ENCODE measurements at regions not wholly inside any gene's neighbourhood (a gene's known extent, or its start where the extent isn't known, plus 50 kb on each side); places are given as distances from the start of the nearest gene placed in this dataset.

GRCh38 chr2:37581433-37581832, 90.0 kb downstream of the CDC42EP3 start:
- TF ChIP-seq EZH2 (IDR thresholded peaks at IDR 0.05; ENCODE audit: borderline replicate concordance, insufficient read depth, low read length, poor library complexity, severe bottlenecking), result no peak
- TF ChIP-seq SMC3 (conservative IDR thresholded peaks at IDR 0.05; ENCODE audit: poor library complexity), result no peak
- no peak for TF ChIP-seq CTCF (IDR thresholded peaks at IDR 0.05; ENCODE audit: poor library complexity, severe bottlenecking)
- TF ChIP-seq POLR2AphosphoS5 (IDR thresholded peaks at IDR 0.05), result no peak
- no peak for TF ChIP-seq TAF1 (IDR thresholded peaks at IDR 0.05; ENCODE audit: low read depth)
- no peak for TF ChIP-seq REST (IDR thresholded peaks at IDR 0.05; ENCODE audit: borderline replicate concordance)
- no peak for TF ChIP-seq MXI1 (conservative IDR thresholded peaks at IDR 0.05; ENCODE audit: poor library complexity, severe bottlenecking)
- TF ChIP-seq EP300 (conservative IDR thresholded peaks at IDR 0.05; ENCODE audit: poor library complexity, severe bottlenecking), result no peak
- TF ChIP-seq RAD21 (conservative IDR thresholded peaks at IDR 0.05), result no peak
- no peak overlapping the region for H2AFZ ChIP-seq (ENCODE audit: low read depth, low read length)
- H3K4me2 ChIP-seq (ENCODE audit: low read length), result no peak overlapping the region
- no peak overlapping the region for H3K9ac ChIP-seq (ENCODE audit: low read length)
- no peak overlapping the region for H3K4me3 ChIP-seq (ENCODE audit: low read length)
- H3F3A ChIP-seq (ENCODE audit: insufficient read depth, low read length, poor library complexity, severe bottlenecking), result no peaks in the 10 kb centered on the region
- no peaks in the 10 kb centered on the region for H3K79me2 ChIP-seq (replicated peaks; ENCODE audit: insufficient read depth, low read length)
- H3K27ac ChIP-seq (ENCODE audit: low read length), result no peak overlapping the region
- no peaks in the 10 kb centered on the region for H3K36me3 ChIP-seq (ENCODE audit: insufficient read depth, low read length)
- no peaks in the 10 kb centered on the region for H3K27me3 ChIP-seq (ENCODE audit: insufficient read depth, low read depth, low read length)
- H4K20me1 ChIP-seq (ENCODE audit: insufficient read depth), result no peaks in the 10 kb centered on the region
- H3K9me3 ChIP-seq (ENCODE audit: low read length), result no peaks in the 10 kb centered on the region
- H3K9me2 ChIP-seq (ENCODE audit: insufficient read depth, low read length), result no peaks in the 10 kb centered on the region

- H3K9ac ChIP-seq (ENCODE audit: low read length), result no peak overlapping the region
- no peak overlapping the region for H2AFZ ChIP-seq (ENCODE audit: low read depth, low read length)
- no peaks in the 10 kb centered on the region for H3K79me2 ChIP-seq (replicated peaks; ENCODE audit: insufficient read depth, low read length)
- TF ChIP-seq RAD21 (conservative IDR thresholded peaks at IDR 0.05), result no peak
- TF ChIP-seq CTCF (IDR thresholded peaks at IDR 0.05; ENCODE audit: poor library complexity, severe bottlenecking), result no peak
- TF ChIP-seq EP300 (conservative IDR thresholded peaks at IDR 0.05; ENCODE audit: poor library complexity, severe bottlenecking), result no peak
- no peak for TF ChIP-seq TAF1 (IDR thresholded peaks at IDR 0.05; ENCODE audit: low read depth)
- TF ChIP-seq POLR2AphosphoS5 (IDR thresholded peaks at IDR 0.05), result no peak
- TF ChIP-seq EZH2 (IDR thresholded peaks at IDR 0.05; ENCODE audit: borderline replicate concordance, insufficient read depth, low read length, poor library complexity, severe bottlenecking), result no peak
- no peak for TF ChIP-seq MXI1 (conservative IDR thresholded peaks at IDR 0.05; ENCODE audit: poor library complexity, severe bottlenecking)
- no peak for TF ChIP-seq REST (IDR thresholded peaks at IDR 0.05; ENCODE audit: borderline replicate concordance)
- no peak for TF ChIP-seq SMC3 (conservative IDR thresholded peaks at IDR 0.05; ENCODE audit: poor library complexity)
- H3K4me3 ChIP-seq (ENCODE audit: low read length), result no peak overlapping the region
- no peaks in the 10 kb centered on the region for H3K27me3 ChIP-seq (ENCODE audit: insufficient read depth, low read depth, low read length)
- H4K20me1 ChIP-seq (ENCODE audit: insufficient read depth), result no peaks in the 10 kb centered on the region
- no peak overlapping the region for H3K27ac ChIP-seq (ENCODE audit: low read length)
- no peaks in the 10 kb centered on the region for H3K36me3 ChIP-seq (ENCODE audit: insufficient read depth, low read length)
- H3F3A ChIP-seq (ENCODE audit: insufficient read depth, low read length, poor library complexity, severe bottlenecking), result no peaks in the 10 kb centered on the region
- H3K9me2 ChIP-seq (ENCODE audit: insufficient read depth, low read length), result no peaks in the 10 kb centered on the region
- H3K9me3 ChIP-seq (ENCODE audit: low read length), result no peaks in the 10 kb centered on the region
- no peak overlapping the region for H3K4me2 ChIP-seq (ENCODE audit: low read length)
These were observed 88.8 kb downstream of the CDC42EP3 start for GRCh38 chr2:37582481-37583220.
